Erythroblast (primary cell): ENCODE measurements at regions not wholly inside any gene's neighbourhood (a gene's known extent, or its start where the extent isn't known, plus 50 kb on each side); places are given as distances from the start of the nearest gene placed in this dataset.

Source experiments
- GATA1 ChIP-seq: IDR thresholded peaks from 2 replicates; pipeline ENCODE4 v1.6.1; 2011; ENCODE audit warnings: low read depth, mild to moderate bottlenecking, control low read depth, low read length, moderate library complexity
- POLR2A ChIP-seq: IDR thresholded peaks from 2 replicates; pipeline ENCODE4 v1.6.1; 2011; ENCODE audit warnings: mild to moderate bottlenecking, low read length

DNA sequence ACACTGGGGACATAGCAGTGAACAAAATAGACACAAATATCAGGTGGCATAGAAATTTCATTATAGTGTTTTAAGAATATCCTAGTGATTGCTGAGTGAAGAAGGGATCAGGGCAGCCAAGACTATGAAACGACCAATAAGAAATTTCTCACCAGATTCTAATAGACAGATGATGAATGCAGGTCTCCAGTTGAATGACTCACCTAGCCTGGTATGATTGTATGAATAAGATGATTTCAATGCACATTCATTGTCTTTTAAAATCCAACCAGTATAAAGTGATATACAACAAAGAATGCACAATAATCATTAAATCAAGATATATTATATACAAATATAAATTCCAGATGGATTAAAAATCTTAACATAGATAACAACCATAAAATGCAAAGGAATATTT is 124.5 kb upstream of the TENT5A start:
- TF ChIP-seq POLR2A, result no peak
- TF ChIP-seq GATA1, result no peak
